ENCODE measurements at regions not wholly inside any gene's neighbourhood (a gene's known extent, or its start where the extent isn't known, plus 50 kb on each side); places are given as distances from the start of the nearest gene placed in this dataset.
"Not testable (repeated sequence)": the region's sequence is repeated elsewhere in the genome, so short reads cannot be mapped to it uniquely, and the experiment has no call there.

GRCh38 chr1:55867304-55867843 lies 652.2 kb upstream of the USP24 start:
- TF ChIP-seq CTCF (IDR thresholded peaks at IDR 0.05), result no peak
- no peak for TF ChIP-seq ZFX (IDR thresholded peaks at IDR 0.05; ENCODE audit: borderline replicate concordance)
- H3K27ac ChIP-seq, result no peak overlapping the region

- H3K27ac ChIP-seq, result not testable (repeated sequence)
Observed at GRCh38 chr1:55865778-55866177, 650.6 kb upstream of the USP24 start.

GRCh38 chr1:55864251-55864650 lies 649.1 kb upstream of the USP24 start:
- H3K27ac ChIP-seq, result no peak overlapping the region
- TF ChIP-seq ZFX (IDR thresholded peaks at IDR 0.05; ENCODE audit: borderline replicate concordance) (no peak), CTCF (IDR thresholded peaks at IDR 0.05) (no peak)

- TF ChIP-seq ZFX (IDR thresholded peaks at IDR 0.05; ENCODE audit: borderline replicate concordance) (no peak), CTCF (IDR thresholded peaks at IDR 0.05) (no peak)
- H3K27ac ChIP-seq, result no peak overlapping the region
Observed at GRCh38 chr1:55861676-55862340, 646.6 kb upstream of the USP24 start.

GRCh38 chr1:55860798-55861519 lies 645.8 kb upstream of the USP24 start:
- TF ChIP-seq CTCF (IDR thresholded peaks at IDR 0.05) (no peak), ZFX (IDR thresholded peaks at IDR 0.05; ENCODE audit: borderline replicate concordance) (no peak)
- no peak overlapping the region for H3K27ac ChIP-seq

GRCh38 chr1:55860326-55860725 lies 645.2 kb upstream of the USP24 start:
- H3K27ac ChIP-seq, result no peak overlapping the region
- TF ChIP-seq CTCF (IDR thresholded peaks at IDR 0.05) (no peak), ZFX (IDR thresholded peaks at IDR 0.05; ENCODE audit: borderline replicate concordance) (no peak)

- TF ChIP-seq CTCF (IDR thresholded peaks at IDR 0.05), result no peak
- no peak for TF ChIP-seq ZFX (IDR thresholded peaks at IDR 0.05; ENCODE audit: borderline replicate concordance)
- no peak overlapping the region for H3K27ac ChIP-seq
Observed at GRCh38 chr1:55854911-55855310, 639.7 kb upstream of the USP24 start.

Measured in 22Rv1 (cell line).